KMS-11 (cell line): ENCODE measurements at regions not wholly inside any gene's neighbourhood (a gene's known extent, or its start where the extent isn't known, plus 50 kb on each side); places are given as distances from the start of the nearest gene placed in this dataset.

ENCODE experiments used
- H2AFZ ChIP-seq: fragments of 200-600 bp; sonication (generic); 2 replicates; pipeline ENCODE4 v1.6.1; 2016; ENCODE audit warnings: antibody characterized with exemption, mixed run types, low read depth
- H3K27ac ChIP-seq: fragments of 200-600 bp; sonication (generic); 2 replicates; pipeline ENCODE4 v1.6.1; 2016; ENCODE audit warnings: mild to moderate bottlenecking, mixed run types
- H3K27me3 ChIP-seq: fragments of 200-600 bp; sonication (generic); 2 replicates; pipeline ENCODE4 v1.6.1; 2017; ENCODE audit warnings: mild to moderate bottlenecking, low read depth, mixed run types, moderate library complexity; ENCODE audit not compliant: insufficient read depth
- H3K36me3 ChIP-seq: fragments of 200-600 bp; sonication (generic); 2 replicates; pipeline ENCODE4 v1.6.1; 2017; ENCODE audit warnings: mild to moderate bottlenecking, mixed run types; ENCODE audit not compliant: insufficient read depth
- H3K4me1 ChIP-seq: fragments of 200-600 bp; sonication (generic); 2 replicates; pipeline ENCODE4 v1.6.1; 2016; ENCODE audit warnings: mild to moderate bottlenecking, low read depth, mixed run types; ENCODE audit not compliant: poor library complexity, severe bottlenecking
- H3K4me2 ChIP-seq: fragments of 200-600 bp; sonication (generic); 2 replicates; pipeline ENCODE4 v1.7.0; 2016; ENCODE audit warnings: mild to moderate bottlenecking, mixed run types
- H3K4me3 ChIP-seq: fragments of 200-600 bp; sonication (generic); IDR thresholded peaks from 2 replicates; pipeline ENCODE4 v1.6.1; 2017; ENCODE audit warnings: low read depth, low read length, mixed read lengths; ENCODE audit not compliant: insufficient read depth
- H3K79me2 ChIP-seq: fragments of 200-600 bp; sonication (generic); 2 replicates; pipeline ENCODE4 v1.6.1; 2016; ENCODE audit warnings: low read depth, mixed run types; ENCODE audit not compliant: insufficient read depth
- H3K9ac ChIP-seq: fragments of 200-600 bp; sonication (generic); 2 replicates; pipeline ENCODE4 v1.6.1; 2016; ENCODE audit warnings: mild to moderate bottlenecking, mixed run types
- H4K20me1 ChIP-seq: fragments of 200-600 bp; sonication (generic); 2 replicates; pipeline ENCODE4 v1.6.1; 2016; ENCODE audit warnings: mild to moderate bottlenecking, mixed run types; ENCODE audit not compliant: insufficient read depth
- TF ChIP-seq, protein P1 (sequence below): fragments of 200-600 bp; sonication (generic); conservative IDR thresholded peaks from 2 replicates; pipeline ENCODE4 v1.6.1; 2017; ENCODE audit warnings: low read depth, mild to moderate bottlenecking, antibody characterized with exemption, low read length, moderate library complexity, mixed read lengths

DNA sequence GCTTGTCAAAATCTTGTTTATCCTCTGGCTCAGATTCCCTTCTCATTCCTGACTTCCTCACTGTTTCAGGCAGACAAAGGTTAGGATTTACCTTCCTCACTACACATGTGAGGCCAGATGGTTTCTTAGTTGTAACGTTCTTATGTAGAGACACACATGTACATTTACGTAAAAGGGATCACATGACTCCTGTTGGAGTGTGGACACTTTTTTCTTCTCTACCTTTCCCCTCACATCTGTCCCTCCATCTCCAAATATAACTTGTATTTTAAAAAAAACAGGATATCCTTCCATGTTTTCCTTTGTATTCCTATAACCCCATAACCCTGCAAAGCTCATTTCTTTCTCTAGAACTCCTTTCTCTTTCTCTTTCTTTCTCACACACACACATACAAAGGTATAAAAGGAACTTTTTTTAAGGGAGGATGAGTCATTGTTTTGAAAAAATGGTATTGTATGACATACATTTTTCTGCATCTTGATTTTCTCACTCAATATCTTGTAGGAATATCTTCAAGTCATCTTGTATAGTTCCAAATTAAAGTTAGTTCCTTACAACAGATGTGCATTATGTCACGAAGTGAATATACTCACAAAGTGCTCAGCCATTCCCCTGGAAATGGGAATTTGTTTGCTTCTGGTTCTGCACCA is 78.2 kb upstream of the SULF2 start:
- Histone ChIP-seq H3K79me2 (no peaks in the 10 kb centered on the region), H3K36me3 (no peaks in the 10 kb centered on the region), H3K4me1 (no peaks in the 10 kb centered on the region), H4K20me1 (no peaks in the 10 kb centered on the region), H2AFZ (no peak overlapping the region), H3K9ac (no peak overlapping the region), H3K27ac (no peak overlapping the region), H3K27me3 (peaks cover 62% of the 10 kb centered on the region; the same call in 1 of the 2 replicates), H3K4me2 (no peak overlapping the region), H3K4me3 (no peak overlapping the region)
- TF ChIP-seq, protein P1, sequence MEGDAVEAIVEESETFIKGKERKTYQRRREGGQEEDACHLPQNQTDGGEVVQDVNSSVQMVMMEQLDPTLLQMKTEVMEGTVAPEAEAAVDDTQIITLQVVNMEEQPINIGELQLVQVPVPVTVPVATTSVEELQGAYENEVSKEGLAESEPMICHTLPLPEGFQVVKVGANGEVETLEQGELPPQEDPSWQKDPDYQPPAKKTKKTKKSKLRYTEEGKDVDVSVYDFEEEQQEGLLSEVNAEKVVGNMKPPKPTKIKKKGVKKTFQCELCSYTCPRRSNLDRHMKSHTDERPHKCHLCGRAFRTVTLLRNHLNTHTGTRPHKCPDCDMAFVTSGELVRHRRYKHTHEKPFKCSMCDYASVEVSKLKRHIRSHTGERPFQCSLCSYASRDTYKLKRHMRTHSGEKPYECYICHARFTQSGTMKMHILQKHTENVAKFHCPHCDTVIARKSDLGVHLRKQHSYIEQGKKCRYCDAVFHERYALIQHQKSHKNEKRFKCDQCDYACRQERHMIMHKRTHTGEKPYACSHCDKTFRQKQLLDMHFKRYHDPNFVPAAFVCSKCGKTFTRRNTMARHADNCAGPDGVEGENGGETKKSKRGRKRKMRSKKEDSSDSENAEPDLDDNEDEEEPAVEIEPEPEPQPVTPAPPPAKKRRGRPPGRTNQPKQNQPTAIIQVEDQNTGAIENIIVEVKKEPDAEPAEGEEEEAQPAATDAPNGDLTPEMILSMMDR: no peak

DNA sequence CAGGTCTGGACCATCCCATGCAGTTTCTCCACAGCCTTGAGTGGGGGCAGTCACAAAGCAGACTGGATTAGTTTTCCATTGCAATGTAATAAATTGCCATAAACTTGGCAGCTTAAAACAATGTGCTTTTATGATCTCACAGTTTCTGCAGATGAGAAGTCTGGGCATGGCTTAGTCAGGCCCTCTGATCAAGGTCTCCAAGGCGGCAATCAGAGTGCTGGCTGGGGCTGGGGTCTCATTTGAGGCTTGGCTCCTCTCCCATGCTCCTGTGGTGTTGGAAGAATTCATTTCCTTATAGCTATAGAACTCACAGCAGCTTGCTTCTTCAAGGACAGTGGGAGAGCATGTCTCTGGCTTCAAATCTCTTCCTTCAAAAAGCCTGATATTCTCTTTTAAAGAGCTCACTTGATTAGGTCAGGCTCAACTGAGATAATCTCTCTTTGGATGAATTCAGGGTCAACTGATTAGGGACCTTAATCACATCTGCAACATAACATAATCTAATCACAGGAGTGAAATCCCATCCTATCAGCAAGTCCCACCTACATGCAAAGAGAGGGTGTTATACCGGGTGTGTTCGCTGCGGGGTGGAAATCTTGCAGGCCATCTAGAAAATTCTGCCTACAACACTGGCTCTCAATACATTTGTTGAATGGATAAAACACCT is 77.4 kb upstream of the SULF2 start:
- Histone ChIP-seq H3K27me3 (peaks cover 63% of the 10 kb centered on the region; the same call in 1 of the 2 replicates), H2AFZ (no peak overlapping the region), H4K20me1 (no peaks in the 10 kb centered on the region), H3K9ac (no peak overlapping the region), H3K79me2 (no peaks in the 10 kb centered on the region), H3K4me2 (no peak overlapping the region), H3K27ac (no peak overlapping the region), H3K4me1 (no peaks in the 10 kb centered on the region), H3K4me3 (no peak overlapping the region), H3K36me3 (no peaks in the 10 kb centered on the region)
- TF ChIP-seq, protein P1: no peak

DNA sequence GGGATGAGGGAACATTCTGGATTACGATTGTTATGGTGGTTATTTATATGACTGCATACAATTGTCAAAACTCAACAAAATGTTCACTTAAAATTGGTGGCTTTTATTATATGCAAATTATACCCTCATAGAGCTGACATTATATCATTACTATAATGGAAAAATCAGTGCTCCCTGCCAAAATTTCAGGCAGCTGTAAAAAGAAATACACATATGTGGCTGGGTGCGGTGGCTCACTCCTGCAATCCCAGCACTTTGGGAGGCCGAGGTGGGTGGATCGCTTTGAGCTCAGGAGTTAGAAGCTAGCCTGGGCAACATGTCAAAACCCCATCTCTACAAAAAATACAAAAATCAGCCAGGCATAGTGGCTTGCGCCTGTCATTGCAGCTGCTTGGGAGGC is 75.8 kb upstream of the SULF2 start:
- Histone ChIP-seq H3K4me2 (no peak overlapping the region), H3K4me1 (no peaks in the 10 kb centered on the region), H4K20me1 (no peaks in the 10 kb centered on the region), H3K4me3 (no peak overlapping the region), H3K36me3 (no peaks in the 10 kb centered on the region), H2AFZ (no peak overlapping the region), H3K27ac (no peak overlapping the region), H3K27me3 (peaks cover 70% of the 10 kb centered on the region; the same call in 1 of the 2 replicates), H3K79me2 (no peaks in the 10 kb centered on the region), H3K9ac (no peak overlapping the region)
- TF ChIP-seq, protein P1: no peak

DNA sequence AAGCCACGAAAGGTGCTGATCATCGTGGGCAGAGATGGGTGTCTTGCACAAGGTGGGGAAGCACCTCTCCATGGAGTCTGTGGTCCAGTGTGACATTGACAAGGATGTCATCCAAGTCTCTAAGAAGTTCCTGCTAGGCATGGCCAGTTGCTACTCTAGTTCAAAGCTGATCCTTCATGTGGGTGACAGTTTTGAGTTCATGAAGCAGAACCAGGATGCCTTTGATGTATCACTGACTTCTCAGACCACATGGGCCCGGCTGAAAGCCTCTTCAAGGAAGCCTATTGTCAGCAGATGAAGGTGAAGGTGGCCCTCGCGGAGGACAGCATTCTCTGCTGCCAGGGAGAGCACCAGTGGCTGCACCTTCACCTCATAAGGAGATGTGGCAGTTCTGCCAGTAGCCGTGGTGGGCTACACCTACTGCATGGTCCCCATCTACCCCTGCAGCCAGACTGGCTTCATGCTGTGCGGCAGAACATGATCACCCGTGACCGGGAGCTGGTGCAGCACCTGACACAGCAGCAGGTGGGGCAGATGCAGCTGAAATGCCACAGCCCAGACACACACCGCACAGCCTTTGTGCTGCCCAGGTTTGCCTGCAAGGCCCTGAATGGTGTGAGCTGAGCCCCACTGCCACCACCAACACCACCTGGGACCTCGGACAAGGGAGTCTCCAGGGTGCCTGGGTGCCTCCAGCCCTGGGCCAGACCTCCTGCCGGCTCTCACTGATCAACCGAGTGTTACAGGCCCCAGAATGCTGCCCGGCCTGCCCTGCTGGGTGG is 75.0 kb upstream of the SULF2 start:
- Histone ChIP-seq H3K4me2 (no peak overlapping the region), H2AFZ (no peak overlapping the region), H3K27ac (no peak overlapping the region), H3K9ac (no peak overlapping the region), H3K27me3 (peaks cover 61% of the 10 kb centered on the region; the same call in 1 of the 2 replicates), H3K4me3 (no peak overlapping the region), H4K20me1 (no peaks in the 10 kb centered on the region), H3K4me1 (no peaks in the 10 kb centered on the region), H3K36me3 (no peaks in the 10 kb centered on the region), H3K79me2 (no peaks in the 10 kb centered on the region)
- TF ChIP-seq, protein P1: no peak
